ENCODE measurements at regions not wholly inside any gene's neighbourhood (a gene's known extent, or its start where the extent isn't known, plus 50 kb on each side); places are given as distances from the start of the nearest gene placed in this dataset.

- no peak for TF ChIP-seq CTCF (IDR thresholded peaks at IDR 0.05; ENCODE audit: insufficient read depth, low read depth, low read length)
- no peak for TF ChIP-seq EZH2 (IDR thresholded peaks at IDR 0.05; ENCODE audit: insufficient read depth, low read length)
Observed at GRCh38 chr19:31882709-31883108, 462.7 kb upstream of the ZNF507 start.

All from astrocyte (in vitro differentiated cells and primary cell).